Type B pancreatic cell (in vitro differentiated cells): ENCODE measurements at regions not wholly inside any gene's neighbourhood (a gene's known extent, or its start where the extent isn't known, plus 50 kb on each side); places are given as distances from the start of the nearest gene placed in this dataset.

Source experiments
- DNase-seq: peaks from one replicate; pipeline ENCODE4 v3.0.0; 2021; ENCODE audit warnings: mixed read lengths; ENCODE audit not compliant: unreplicated experiment; ENCODE audit errors: extremely low spot score
- H3K27ac Mint-ChIP-seq: 2 replicates; pipeline ENCODE4 v1.8.0; 2021; ENCODE audit warnings: mild to moderate bottlenecking, mixed read lengths
- H3K27me3 Mint-ChIP-seq: 2 replicates; pipeline ENCODE4 v1.8.0; 2021; ENCODE audit warnings: mixed read lengths
- H3K36me3 Mint-ChIP-seq: 2 replicates; pipeline ENCODE4 v1.8.0; 2021; ENCODE audit warnings: mixed read lengths
- H3K4me1 Mint-ChIP-seq: one replicate; pipeline ENCODE4 v1.8.0; 2021; ENCODE audit warnings: mixed read lengths; ENCODE audit not compliant: unreplicated experiment
- H3K4me3 Mint-ChIP-seq: 2 replicates; pipeline ENCODE4 v1.8.0; 2021; ENCODE audit warnings: mild to moderate bottlenecking, mixed read lengths
- H3K9me3 Mint-ChIP-seq: 2 replicates; pipeline ENCODE4 v1.8.0; 2021; ENCODE audit warnings: mixed read lengths
- CTCF ChIP-seq: fragments of 200-600 bp; sonication (generic); conservative IDR thresholded peaks from 2 replicates; pipeline ENCODE4 v1.5.0; 2021; ENCODE audit warnings: antibody characterized with exemption, mild to moderate bottlenecking

GRCh38 chr17:65328567-65328966 lies 191.4 kb downstream of the RGS9 start:
- H3K4me3 Mint-ChIP-seq, result no peak overlapping the region
- no peaks in the 10 kb centered on the region for H3K27me3 Mint-ChIP-seq
- H3K9me3 Mint-ChIP-seq, result peaks cover 18% of the 10 kb centered on the region
- H3K27ac Mint-ChIP-seq, result no peak overlapping the region
- no peaks in the 10 kb centered on the region for H3K36me3 Mint-ChIP-seq
- no peak for TF ChIP-seq CTCF
- no peak for DNase-seq
- peaks cover 8% of the 10 kb centered on the region for H3K4me1 Mint-ChIP-seq

DNA sequence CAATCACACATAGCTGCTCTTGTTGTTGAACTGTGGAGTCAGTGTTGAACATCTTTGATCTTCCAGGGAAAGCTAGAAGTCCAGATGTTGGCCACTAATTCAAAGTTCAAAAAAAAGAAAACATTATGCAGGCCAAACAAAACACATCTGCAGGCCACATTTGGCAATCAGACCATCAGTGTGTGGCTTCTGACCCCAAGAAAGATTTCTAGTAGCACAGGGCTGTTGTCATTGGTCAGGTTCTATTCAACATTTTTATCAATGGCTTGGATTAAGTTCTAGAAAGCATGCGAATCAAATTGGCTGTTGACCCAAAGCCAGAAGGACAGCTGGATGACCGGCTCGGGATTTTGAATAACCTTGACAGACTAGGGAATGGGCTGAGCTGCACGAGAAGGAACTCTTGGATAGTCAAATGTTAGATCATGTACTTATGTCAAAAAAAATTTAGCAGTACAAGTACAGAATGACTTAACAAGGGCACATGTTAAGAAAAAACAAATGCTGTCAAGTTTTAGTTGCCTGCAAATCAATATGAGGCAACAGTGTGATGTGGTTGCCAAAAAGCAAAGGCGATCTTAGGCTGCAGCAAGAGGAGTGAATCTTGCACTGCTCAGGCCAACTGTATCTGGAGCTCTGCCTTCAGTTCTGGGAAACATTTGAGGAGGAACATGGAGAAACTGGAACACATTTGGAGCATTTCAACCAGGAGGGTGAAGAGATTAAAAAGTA lies 187.6 kb downstream of the RGS9 start:
- no peak for DNase-seq
- no peak for TF ChIP-seq CTCF
- H3K9me3 Mint-ChIP-seq, result peaks cover 21% of the 10 kb centered on the region
- H3K4me3 Mint-ChIP-seq, result no peak overlapping the region
- H3K4me1 Mint-ChIP-seq, result peaks cover 8% of the 10 kb centered on the region
- H3K27me3 Mint-ChIP-seq, result peaks cover 3% of the 10 kb centered on the region
- H3K36me3 Mint-ChIP-seq, result no peaks in the 10 kb centered on the region
- H3K27ac Mint-ChIP-seq, result peak overlapping the region; percentile 10

- TF ChIP-seq CTCF, result no peak
- peaks cover 3% of the 10 kb centered on the region for H3K27me3 Mint-ChIP-seq
These were observed 185.9 kb downstream of the RGS9 start for GRCh38 chr17:65323049-65323448.

GRCh38 chr17:65320820-65321219 lies 183.7 kb downstream of the RGS9 start:
- Mint-ChIP-seq H3K27me3 (peaks cover 7% of the 10 kb centered on the region), H3K4me3 (no peak overlapping the region), H3K27ac (no peak overlapping the region), H3K9me3 (peaks cover 13% of the 10 kb centered on the region), H3K4me1 (peaks cover 12% of the 10 kb centered on the region), H3K36me3 (no peaks in the 10 kb centered on the region)
- TF ChIP-seq CTCF, result no peak
- no peak for DNase-seq

More at GRCh38 chr17:65323049-65323448, 185.9 kb downstream of the RGS9 start:
- no peak for DNase-seq
- Mint-ChIP-seq H3K4me3 (no peak overlapping the region), H3K9me3 (peaks cover 21% of the 10 kb centered on the region), H3K27ac (no peak overlapping the region), H3K36me3 (no peaks in the 10 kb centered on the region), H3K4me1 (peaks cover 8% of the 10 kb centered on the region)

- H3K27me3 Mint-ChIP-seq, result peaks cover 10% of the 10 kb centered on the region
- no peaks in the 10 kb centered on the region for H3K9me3 Mint-ChIP-seq
- H3K27ac Mint-ChIP-seq, result no peak overlapping the region
- no peak for TF ChIP-seq CTCF
- DNase-seq, result no peak
- peaks cover 15% of the 10 kb centered on the region for H3K4me1 Mint-ChIP-seq
- H3K4me3 Mint-ChIP-seq, result no peak overlapping the region
- no peaks in the 10 kb centered on the region for H3K36me3 Mint-ChIP-seq
These were observed 177.0 kb downstream of the RGS9 start for GRCh38 chr17:65314212-65314611.
